HepG2 (cell line): ENCODE measurements at regions not wholly inside any gene's neighbourhood (a gene's known extent, or its start where the extent isn't known, plus 50 kb on each side); places are given as distances from the start of the nearest gene placed in this dataset.

Experiments
- CTCF ChIP-seq: sonication (generic); formaldehyde crosslinking; IDR thresholded peaks from 2 replicates; pipeline ENCODE4 v1.5.0; 2020; ENCODE audit warnings: mild to moderate bottlenecking, missing genetic modification reagents, moderate library complexity
- EP300 ChIP-seq, 3 experiments: sonication (generic) in 1 of 3; formaldehyde crosslinking in 1 of 3; IDR thresholded peaks; 2 replicates each; pipeline versions ENCODE4 v1.5.1 to v1.6.1; 2011 to 2020; ENCODE audit warnings: low read depth in 2 of 3, low read length in 2 of 3, borderline replicate concordance in 1 of 3, improper control_type of control experiment in 1 of 3, mild to moderate bottlenecking in 1 of 3, missing genetic modification reagents in 1 of 3, moderate library complexity in 1 of 3
- HDAC2 ChIP-seq: sonication (generic); formaldehyde crosslinking; IDR thresholded peaks from 2 replicates; pipeline ENCODE4 v1.4.0; 2020; ENCODE audit warnings: missing genetic modification reagents
- SETDB1 ChIP-seq: sonication (generic); formaldehyde crosslinking; IDR thresholded peaks from 2 replicates; pipeline ENCODE4 v1.5.1; 2020; ENCODE audit warnings: missing genetic modification reagents, mild to moderate bottlenecking, borderline replicate concordance
- SIN3A ChIP-seq: IDR thresholded peaks from 2 replicates; pipeline ENCODE4 v1.6.1; 2011; ENCODE audit warnings: low read depth, mild to moderate bottlenecking, control low read depth, low read length, borderline replicate concordance
- ZHX1 ChIP-seq: sonication (generic); formaldehyde crosslinking; IDR thresholded peaks from 2 replicates; pipeline ENCODE4 v1.8.1; 2022; ENCODE audit warnings: low read depth, mild to moderate bottlenecking, missing genetic modification reagents
- ZNF10 ChIP-seq: sonication (generic); formaldehyde crosslinking; IDR thresholded peaks from 2 replicates; pipeline ENCODE4 v1.4.0; 2020; ENCODE audit warnings: mild to moderate bottlenecking, low read depth, missing genetic modification reagents, borderline replicate concordance
- TF ChIP-seq, protein P1 (sequence below): sonication (generic); formaldehyde crosslinking; IDR thresholded peaks from 2 replicates; pipeline ENCODE4 v1.4.0; 2020; ENCODE audit warnings: missing genetic modification reagents

- TF ChIP-seq ZHX1 (CRISPR knock-in tag), result no peak
- TF ChIP-seq, protein P1, sequence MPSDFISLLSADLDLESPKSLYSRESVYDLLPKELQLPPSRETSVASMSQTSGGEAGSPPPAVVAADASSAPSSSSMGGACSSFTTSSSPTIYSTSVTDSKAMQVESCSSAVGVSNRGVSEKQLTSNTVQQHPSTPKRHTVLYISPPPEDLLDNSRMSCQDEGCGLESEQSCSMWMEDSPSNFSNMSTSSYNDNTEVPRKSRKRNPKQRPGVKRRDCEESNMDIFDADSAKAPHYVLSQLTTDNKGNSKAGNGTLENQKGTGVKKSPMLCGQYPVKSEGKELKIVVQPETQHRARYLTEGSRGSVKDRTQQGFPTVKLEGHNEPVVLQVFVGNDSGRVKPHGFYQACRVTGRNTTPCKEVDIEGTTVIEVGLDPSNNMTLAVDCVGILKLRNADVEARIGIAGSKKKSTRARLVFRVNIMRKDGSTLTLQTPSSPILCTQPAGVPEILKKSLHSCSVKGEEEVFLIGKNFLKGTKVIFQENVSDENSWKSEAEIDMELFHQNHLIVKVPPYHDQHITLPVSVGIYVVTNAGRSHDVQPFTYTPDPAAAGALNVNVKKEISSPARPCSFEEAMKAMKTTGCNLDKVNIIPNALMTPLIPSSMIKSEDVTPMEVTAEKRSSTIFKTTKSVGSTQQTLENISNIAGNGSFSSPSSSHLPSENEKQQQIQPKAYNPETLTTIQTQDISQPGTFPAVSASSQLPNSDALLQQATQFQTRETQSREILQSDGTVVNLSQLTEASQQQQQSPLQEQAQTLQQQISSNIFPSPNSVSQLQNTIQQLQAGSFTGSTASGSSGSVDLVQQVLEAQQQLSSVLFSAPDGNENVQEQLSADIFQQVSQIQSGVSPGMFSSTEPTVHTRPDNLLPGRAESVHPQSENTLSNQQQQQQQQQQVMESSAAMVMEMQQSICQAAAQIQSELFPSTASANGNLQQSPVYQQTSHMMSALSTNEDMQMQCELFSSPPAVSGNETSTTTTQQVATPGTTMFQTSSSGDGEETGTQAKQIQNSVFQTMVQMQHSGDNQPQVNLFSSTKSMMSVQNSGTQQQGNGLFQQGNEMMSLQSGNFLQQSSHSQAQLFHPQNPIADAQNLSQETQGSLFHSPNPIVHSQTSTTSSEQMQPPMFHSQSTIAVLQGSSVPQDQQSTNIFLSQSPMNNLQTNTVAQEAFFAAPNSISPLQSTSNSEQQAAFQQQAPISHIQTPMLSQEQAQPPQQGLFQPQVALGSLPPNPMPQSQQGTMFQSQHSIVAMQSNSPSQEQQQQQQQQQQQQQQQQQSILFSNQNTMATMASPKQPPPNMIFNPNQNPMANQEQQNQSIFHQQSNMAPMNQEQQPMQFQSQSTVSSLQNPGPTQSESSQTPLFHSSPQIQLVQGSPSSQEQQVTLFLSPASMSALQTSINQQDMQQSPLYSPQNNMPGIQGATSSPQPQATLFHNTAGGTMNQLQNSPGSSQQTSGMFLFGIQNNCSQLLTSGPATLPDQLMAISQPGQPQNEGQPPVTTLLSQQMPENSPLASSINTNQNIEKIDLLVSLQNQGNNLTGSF (CRISPR knock-in tag), result no peak
- TF ChIP-seq ZNF10 (CRISPR knock-in tag), result no peak
- no peak for TF ChIP-seq CTCF (CRISPR knock-in tag)
- no peak for TF ChIP-seq SIN3A
- TF ChIP-seq SETDB1 (CRISPR knock-in tag), result no peak
- no peak for TF ChIP-seq EP300 (IDR thresholded peaks at IDR 0.05; ENCODE audit: low read depth in 2 of 2, low read length in 2 of 2)
- no peak for TF ChIP-seq EP300 (CRISPR knock-in tag; IDR thresholded peaks at IDR 0.05; ENCODE audit: borderline replicate concordance)
- TF ChIP-seq HDAC2, result no peak
Observed at GRCh38 chr20:40444516-40444915, 244.5 kb downstream of the MAFB start.
